HG03196 (cell line): ENCODE measurements at regions not wholly inside any gene's neighbourhood (a gene's known extent, or its start where the extent isn't known, plus 50 kb on each side); places are given as distances from the start of the nearest gene placed in this dataset.

Experiments used
- ATAC-seq: cut with Tn5 transposase; IDR thresholded peaks from one replicate; pipeline ENCODE4 v1.9.1; 2021; ENCODE audit not compliant: unreplicated experiment

DNA sequence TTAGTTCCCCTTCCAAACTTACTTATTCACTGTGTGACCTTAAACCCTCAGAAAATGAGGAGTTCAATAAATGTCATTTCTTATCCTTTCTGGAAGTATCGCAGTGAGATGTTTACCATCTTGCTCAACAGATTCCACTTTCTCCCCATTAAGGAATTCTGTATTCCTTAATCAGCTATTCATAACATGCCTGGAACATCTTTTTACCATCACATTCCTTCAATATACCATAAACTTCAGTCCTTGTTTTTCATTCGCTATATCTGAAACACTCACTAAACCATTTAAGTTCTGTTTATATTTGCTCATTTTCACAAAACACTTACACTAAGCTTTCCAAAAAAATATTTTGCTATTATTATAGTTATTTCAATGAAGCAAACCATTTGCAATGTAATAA, 1158.6 kb downstream of the CDH12 start:
- ATAC-seq = no peak

DNA sequence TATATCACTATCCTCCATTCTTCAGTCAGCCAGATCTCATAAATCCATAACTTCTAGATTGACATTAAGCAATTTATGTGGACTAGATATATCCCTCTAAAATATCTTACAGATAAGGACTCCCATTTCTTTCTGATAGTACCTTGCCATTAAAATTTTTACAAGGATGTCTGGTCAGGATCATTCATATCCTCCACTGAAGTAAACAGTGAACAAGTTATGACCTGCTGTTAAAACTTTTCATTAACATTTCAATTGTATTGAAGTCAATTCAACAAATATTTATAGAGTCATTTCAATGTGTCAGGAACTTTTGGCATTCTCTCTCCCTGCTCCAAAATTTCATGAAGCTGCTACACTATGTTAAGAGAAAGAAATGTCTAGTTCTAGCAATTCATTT, 1159.6 kb downstream of the CDH12 start:
- no peak for ATAC-seq

DNA sequence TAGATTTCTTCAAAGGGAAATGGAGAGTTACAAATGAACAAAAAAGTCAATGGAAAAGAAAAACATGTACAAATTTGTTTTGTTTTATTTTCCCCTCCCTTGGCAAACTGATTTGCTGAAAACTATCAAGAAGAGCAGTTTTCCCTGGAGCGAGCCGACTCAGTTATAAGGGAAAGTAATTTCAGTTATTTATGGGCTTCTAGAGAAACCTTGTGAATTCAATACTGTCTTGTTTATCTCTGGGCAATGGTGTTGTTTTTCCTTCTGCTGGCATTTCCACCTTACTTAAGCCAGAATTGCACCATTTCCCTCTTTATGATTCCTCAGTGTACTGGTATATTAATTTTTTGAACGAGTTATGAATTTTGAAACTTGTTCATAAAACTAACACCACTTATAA, 1163.6 kb downstream of the CDH12 start:
- no peak for ATAC-seq

DNA sequence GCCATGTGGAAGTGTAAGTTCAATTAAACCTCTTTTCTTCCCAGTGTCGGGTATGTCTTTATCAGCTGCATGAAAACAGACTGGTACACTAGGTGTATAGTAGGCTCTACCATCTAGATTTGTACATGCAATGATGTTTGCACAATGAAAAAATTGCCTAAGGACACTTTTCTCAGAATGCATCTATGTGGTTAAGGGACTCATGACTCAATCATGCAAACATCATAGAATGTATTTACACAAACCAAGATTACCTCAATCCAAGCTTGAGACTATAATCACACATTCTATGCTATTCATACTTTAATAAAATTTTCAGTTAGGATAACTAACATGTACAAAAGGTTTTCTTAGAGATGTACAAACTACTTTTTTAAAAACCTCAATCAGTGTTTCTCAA, 1164.5 kb downstream of the CDH12 start:
- no peak for ATAC-seq

DNA sequence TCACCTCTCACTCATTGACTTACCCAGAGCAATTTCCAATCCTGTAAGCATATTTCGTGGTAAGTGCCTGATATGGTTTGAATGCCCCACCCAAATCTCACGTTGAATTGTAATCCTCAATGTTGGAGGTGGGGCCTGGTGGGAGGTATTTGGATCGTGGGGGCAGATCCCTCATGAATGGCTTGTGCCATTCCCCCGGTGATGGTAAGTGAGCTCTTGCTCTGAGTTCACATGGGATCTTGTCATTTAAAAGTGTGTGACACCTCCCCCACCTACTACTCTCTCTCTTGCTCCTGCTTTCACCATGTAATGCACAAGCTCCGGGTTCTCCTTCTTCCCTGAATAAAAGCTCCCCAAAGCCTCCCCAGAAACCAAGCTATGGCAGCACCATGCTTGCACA, 1165.5 kb downstream of the CDH12 start:
- ATAC-seq = no peak

DNA sequence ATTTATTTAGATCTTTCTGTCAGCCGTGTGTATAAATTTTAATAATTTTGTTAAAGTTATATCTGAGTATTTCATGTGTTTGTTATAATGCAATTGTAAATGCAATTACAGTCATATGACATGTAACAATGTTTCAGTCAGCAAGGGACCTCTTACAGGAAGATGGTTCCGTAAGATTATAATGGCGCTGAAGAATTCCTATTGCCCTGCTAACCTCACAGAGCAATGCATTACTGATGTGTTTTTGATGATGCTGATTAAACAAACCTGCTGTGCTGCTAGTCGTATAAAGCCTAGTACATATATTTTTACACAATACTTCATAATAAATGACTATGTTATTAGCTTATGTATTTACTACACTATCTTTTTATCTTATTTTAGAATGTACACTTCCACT, 1166.4 kb downstream of the CDH12 start:
- no peak for ATAC-seq

DNA sequence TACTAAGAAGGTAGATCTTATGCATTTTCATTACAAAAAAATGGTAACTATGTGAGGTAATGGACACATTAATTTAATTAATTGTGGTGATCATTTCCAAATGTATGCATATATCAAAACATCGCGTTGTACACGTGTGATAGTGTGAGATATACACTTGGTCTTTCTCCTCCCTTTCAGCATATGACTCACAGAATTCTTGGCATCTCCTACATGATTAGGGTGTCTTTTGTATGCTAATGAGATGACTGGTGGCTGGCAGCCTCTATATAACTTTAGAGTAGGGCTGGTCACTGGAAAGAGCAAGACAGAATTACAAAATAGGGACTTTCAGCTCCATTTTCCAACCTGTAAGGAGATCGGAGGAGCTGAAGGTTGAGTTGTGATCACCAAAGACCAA, 1167.6 kb downstream of the CDH12 start:
- no peak for ATAC-seq

DNA sequence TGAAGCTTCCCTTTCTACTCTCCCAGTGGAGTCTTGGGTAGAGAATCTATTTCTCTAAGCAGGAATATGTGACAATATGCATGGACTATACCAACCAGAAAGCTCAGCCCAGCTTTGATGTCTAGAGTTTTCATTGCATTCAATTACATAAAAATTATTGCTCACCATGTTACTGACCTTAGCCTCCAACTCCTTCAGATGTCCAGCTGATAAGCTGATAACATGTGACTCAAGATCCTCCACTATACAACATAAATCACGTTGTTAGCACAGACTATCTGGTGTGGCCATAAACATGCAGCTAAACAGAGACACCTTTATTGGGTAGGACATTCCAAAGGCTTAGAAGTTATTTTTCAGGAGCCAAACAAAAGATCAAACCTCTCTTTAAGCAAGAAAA, 1168.2 kb downstream of the CDH12 start:
- no peak for ATAC-seq

DNA sequence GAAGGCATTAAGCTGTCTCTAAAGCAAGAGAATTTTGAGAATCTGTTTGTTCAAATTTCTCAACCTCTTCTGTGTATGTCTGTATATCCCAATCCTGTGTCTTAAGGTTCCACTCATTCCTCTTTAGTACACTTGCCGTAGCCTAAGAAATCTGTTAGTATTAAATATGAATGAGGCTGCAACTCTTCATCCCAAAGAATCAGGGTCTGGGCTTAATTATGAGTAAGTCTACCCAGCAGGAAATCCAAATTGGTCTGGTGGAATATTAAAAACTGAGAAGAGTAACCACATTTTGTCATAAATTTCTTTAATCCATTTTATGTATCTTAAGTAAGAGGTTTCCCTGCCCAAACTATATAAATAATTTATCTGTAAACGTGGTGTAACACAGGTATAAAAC, 1171.2 kb downstream of the CDH12 start:
- ATAC-seq = no peak

DNA sequence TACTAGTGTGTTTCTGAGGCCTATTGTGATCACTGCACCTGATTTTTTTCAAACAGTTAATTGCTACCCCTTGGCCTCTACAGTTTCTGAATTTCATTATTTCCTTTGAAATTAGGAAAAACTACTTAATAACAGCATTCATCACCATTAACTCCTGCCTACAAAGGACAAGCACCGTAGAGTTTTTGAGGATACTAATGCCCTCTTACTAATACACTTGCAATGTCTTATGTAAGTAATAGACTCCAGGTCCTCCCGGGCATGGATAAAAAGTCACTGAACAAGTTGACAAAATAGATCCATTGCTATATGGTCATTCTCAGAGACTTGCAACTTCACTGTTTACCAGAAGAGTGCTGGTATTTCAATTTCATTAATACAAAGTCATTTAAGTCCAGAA, 1172.5 kb downstream of the CDH12 start:
- no peak for ATAC-seq

DNA sequence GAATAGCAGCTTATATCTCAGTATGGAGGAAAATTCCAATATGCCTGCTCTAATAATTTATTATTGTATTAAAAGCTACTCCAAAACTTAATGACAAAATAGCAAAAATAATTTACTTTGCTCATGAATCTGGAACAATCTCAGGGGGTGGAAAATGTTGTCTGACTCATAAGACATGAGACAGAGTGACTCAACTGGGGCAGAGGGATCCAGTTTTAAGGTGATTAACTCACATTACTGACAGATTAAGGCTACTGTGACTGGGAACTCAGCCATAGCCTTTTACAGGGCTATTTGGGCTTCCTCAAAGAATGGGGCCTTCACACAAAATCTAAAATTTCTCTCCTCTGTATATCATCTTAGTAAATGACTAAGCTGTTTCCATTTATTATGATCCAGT, 1172.9 kb downstream of the CDH12 start:
- ATAC-seq = no peak

DNA sequence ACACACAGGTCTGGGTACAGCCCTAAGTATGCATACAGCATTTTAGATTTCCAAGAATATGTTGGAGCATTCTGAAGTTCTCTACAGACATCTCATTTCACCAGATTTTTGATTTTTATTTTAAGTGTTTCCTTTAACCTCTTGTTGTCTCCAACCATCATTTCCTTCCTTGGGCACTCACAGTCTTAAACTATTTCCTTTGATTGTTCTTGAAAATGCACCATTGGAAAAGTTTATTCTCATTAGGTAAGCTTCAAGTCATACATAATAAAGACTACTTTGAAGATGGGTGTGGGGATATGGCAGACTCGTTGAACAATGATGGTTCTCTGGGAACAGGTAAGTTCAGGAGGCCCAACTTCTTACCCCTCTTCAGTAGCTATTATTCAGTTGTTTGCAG, 1174.6 kb downstream of the CDH12 start:
- no peak for ATAC-seq

DNA sequence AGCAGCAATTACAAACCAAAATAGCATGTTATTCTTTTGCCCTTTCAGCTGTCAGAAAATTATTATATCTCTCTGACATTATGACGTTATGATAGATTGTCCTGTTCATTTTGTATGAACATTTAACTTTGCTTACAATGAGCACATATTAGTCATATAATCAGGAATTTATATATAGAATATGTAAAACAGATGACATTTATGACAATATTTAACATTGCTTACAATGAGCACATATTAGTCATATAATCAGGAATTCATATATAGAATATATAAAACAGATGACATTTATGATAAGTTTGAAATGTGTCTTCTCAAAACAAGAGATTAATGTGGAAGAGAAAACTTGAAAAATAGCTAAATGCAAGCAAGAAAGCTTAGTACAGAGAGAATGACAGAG, 1180.2 kb downstream of the CDH12 start:
- ATAC-seq = no peak

DNA sequence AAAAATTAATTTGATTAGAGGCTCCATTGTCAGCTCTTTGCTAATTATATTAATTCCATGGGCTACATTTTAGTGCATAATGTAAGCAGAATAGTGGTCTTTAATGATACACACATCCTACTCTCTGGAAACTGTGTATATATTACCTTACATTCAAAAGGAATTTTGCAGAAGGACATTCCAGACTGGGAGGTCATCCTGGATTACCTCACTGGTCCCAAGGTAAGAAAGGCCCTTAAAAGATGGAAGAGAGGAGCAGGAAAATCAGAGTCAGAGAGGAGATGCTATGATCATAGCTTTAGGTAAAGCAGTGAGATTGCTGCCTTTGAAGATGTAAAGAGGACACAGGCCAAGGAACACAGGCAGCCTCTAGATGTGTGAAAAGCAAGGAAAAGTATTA, 1180.8 kb downstream of the CDH12 start:
- no peak for ATAC-seq

DNA sequence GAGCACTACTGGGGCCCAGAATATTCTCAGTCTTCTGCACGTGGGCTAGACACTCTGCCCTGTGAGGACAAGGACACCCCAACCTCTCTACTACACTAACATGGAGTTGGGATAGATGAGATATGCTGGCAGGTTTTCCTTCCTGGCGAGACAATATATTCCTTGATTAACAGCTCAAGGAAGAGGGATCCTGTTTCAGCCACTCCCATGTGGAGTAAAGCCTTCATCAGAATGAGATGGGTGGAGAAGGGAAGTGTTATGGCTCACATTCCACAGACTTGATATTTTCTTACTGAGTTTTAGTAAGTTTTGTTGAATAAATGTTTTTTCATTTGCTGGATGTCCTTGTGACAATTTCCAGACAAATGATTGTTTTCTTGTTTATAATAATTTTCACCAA, 1187.6 kb downstream of the CDH12 start:
- no peak for ATAC-seq

DNA sequence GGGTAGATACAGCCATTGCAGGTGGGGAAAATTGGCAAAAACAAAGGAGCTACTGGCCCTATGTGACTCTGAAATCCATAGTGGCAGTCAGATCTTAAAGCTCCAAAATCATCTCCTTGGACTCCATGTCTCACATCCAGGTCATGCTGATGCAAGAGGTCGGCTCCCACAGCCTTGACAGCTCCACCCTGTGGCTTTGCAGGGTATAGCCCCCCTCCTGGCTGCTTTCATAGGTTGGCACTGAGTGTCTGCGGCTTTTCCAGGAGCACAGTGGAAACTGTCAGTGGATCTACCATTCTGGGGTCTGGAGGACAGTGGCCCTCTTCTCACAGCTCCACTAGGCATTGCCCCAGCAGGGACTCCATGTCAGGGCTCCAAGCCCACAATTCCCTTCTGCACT, 1190.1 kb downstream of the CDH12 start:
- ATAC-seq = no peak

DNA sequence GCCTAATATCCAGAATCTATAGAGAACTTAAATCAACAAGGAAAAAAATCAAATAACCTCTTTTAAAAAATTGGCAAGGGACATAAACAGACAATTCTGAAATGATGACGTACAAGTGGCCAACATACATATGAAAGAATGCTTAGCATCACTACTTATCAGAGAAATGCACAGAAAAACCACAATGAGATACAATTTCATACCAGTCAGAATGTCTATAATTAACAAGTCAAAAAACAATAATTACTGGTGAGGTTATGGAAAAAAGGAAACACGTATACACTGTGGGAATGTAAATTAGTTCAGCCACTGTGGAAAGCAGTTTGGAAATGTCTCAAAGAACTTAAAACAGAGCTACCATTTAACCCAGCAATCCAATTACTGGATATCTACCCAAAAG, 1192.0 kb downstream of the CDH12 start:
- no peak for ATAC-seq

DNA sequence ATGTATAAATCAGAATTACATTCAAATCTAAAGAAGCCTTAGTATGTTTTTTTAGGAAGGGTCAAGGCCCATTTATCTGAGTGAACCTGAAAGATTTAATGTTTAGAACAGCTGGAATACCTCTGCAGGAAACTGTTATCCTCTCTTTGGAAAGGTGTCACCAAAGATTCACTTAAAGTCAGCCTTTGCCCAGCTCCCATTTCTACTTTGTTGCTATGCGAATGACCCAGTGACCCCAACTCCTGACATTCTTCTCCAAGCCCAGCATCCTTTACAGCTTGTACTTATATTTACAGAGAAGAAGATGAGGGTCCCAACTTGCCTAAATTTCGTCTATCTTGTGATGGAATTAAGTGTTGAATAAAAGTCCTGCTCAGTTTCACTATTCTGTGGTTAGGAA, 1198.6 kb downstream of the CDH12 start:
- no peak for ATAC-seq

DNA sequence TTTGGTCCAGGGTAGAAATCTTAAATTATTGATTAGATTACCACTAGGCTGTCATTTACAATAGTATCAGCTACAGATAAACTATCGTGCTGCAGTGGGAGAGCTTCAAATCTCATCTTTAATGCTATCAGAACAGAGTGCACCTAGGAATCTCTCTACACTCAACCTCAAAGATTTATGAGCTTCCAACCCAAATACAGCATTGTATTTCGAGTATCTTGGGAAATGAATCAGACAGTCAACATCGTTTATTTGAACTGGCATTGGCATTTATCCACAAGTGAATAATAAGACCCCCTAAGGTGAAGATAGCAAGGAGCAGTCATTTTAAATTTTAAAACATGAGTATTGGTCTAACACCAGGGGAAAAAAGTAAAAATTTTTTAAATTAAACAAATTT, 1203.2 kb downstream of the CDH12 start:
- no peak for ATAC-seq

DNA sequence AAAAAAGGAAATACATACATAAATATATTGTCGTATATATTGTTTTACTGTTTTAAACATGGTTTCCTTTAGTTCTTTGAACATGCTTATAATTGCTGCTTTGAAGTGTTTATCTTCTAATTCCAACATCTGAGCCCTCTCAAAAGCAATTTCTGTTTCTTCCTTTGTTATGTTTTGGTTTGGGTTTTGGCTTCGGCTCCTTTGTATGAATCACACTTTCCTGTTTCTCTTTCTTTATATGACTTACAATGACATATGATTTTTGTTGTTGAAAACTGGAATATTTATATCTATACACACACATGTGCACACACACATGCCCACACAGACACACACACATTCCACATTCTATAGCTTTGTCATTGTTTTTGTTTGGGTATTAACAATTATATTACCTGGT, 1206.7 kb downstream of the CDH12 start:
- ATAC-seq = no peak

DNA sequence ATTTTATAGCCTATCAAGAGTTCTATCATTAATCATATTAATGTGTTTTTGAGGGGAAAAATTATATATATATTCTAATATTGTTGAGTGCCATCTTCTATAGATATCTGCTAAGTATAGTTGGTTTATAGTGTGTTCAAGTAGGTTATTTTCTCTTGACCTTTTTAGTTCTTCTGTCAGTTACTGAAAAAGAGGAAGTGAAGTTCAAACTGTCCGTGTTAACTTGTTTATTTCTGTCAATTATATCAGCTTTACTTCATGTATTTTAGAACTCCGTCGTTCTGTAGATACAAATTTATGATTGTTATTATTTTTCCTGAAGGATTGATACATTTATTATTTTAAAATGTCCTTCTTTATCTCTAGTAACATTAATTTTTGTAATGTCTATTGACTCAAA, 1209.1 kb downstream of the CDH12 start:
- ATAC-seq = no peak

DNA sequence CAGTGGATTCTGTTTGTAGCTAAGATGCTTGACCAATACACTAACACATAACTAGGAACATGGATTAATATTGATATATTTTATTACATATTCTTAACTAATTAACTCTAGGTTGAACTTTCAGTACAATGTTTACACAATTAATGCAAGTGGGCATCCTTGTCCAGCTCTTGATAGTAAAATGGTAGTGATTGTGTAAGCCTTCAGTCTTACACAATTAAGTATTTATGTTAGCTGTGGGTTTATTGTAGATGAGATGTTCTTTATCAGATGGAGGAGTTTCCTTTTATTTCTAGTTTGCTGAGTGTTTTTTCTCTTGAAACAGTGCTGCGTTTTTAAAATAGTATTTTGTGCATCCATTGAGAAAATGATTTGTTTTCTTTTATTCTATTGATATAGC, 1210.8 kb downstream of the CDH12 start:
- no peak for ATAC-seq

DNA sequence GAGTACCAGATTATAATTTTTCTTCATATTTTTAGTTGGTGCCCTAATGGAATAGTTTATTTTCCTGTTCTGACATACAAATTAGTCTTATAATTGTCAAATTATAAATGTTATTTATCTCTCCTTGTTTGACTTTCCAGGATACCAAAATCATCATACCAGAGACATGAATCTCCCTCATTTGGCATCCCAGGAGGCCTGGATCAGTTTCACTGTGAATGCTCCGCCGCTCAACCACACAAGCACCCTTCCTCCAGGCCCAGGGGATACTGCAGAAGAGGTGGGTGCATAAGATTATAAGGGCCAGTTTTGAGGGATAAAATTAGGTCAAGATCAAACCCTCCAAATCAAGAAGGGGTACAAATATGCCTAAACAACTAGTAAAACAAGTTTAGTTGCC, 1229.3 kb downstream of the CDH12 start:
- ATAC-seq = no peak

DNA sequence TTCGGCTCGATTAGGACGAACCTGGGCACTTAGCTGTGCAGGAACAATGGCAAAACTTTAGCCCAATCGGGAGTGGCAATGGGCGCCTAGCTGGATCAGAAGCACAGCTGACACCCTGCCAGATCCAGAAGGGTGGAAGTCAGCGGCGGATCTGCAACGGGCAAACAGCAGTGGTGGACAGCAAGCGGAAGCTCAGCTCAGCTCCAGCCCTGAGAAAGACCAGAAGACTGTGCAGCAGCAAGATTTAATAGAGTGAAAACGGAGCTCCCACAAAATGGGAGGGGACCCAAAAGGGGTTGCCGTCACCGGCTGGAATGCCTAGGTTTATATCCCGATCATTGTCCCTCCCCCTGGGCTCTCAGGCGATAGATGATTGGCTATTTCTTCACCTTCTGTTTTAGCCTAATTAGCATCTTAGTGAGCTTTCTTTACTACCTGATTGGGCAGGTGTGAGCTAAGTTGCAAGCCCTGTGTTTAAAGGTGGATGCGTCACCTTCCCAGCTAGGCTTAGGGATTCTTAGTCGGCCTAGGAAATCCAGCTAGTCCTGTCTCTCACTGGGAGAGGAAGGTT, 1237.9 kb downstream of the CDH12 start:
- ATAC-seq = no peak
